B cell (primary cell): ENCODE measurements at regions not wholly inside any gene's neighbourhood (a gene's known extent, or its start where the extent isn't known, plus 50 kb on each side); places are given as distances from the start of the nearest gene placed in this dataset.

Experiments used
- ATAC-seq: fragments of 200-7000 bp; cut with Tn5 transposase; one replicate; pipeline ENCODE4 v1.10.0; 2021; ENCODE audit warnings: low read depth, mild to moderate bottlenecking, moderate number of reproducible peaks, moderate library complexity
- CTCF ChIA-PET: fragments of 350-600 bp; sonication (Branson Sonifier 250); formaldehyde crosslinking; loops from one replicate; lab custom pipeline; 2021; ENCODE audit warnings: antibody characterized with exemption, inconsistent platforms; lab: Charles Lee
- POLR2A ChIA-PET: fragments of 350-600 bp; sonication (Branson Sonifier 250); formaldehyde crosslinking; loops from one replicate; lab custom pipeline; 2021; ENCODE audit warnings: antibody characterized with exemption; lab: Charles Lee
- DNase-seq: peaks from one replicate; pipeline ENCODE4 v3.0.0; 2013
- H2AFZ ChIP-seq: 2 replicates; pipeline ENCODE4 v1.6.1; 2012; ENCODE audit warnings: mild to moderate bottlenecking, low read depth, low read length; ENCODE audit not compliant: insufficient read depth, poor library complexity, severe bottlenecking
- H3K27ac ChIP-seq, 2 donors: 1 replicate in 1 of 2; 2 replicates in 1 of 2; pipeline ENCODE4 v1.5.1; 2012 to 2013; ENCODE audit warnings: low read length in 2 of 2, mild to moderate bottlenecking in 2 of 2, moderate library complexity in 1 of 2
- H3K27me3 ChIP-seq, 4 experiments: fragments of 200-600 bp in 1 of 4; sonication (generic) in 1 of 4; replicated peaks in 1 of 4; 1 replicate in 2 of 4; 2 replicates in 2 of 4; pipeline versions ENCODE4 v1.6.1 to v1.7.0; 2013 to 2016; ENCODE audit warnings: low read length in 3 of 4, mild to moderate bottlenecking in 2 of 4, mixed read lengths in 1 of 4, moderate library complexity in 1 of 4; ENCODE audit not compliant: insufficient read depth in 4 of 4, control insufficient read depth in 3 of 4; ENCODE audit errors: control extremely low read depth in 1 of 4
- H3K36me3 ChIP-seq, 2 experiments: replicated peaks in 1 of 2; 1 replicate in 1 of 2; 2 replicates in 1 of 2; pipeline versions ENCODE4 v1.6.1 to v1.7.1; 2013; ENCODE audit warnings: low read length in 1 of 2; ENCODE audit not compliant: insufficient read depth in 2 of 2, control insufficient read depth in 1 of 2; ENCODE audit errors: control extremely low read depth in 1 of 2, extremely low read depth in 1 of 2
- H3K4me1 ChIP-seq, 2 donors: fragments of 200-600 bp in 1 of 2; sonication (generic) in 1 of 2; 1 replicate in 1 of 2; 2 replicates in 1 of 2; pipeline versions ENCODE4 v1.5.1 to v1.6.1; 2013 to 2017; ENCODE audit warnings: low read length in 2 of 2; ENCODE audit not compliant: control insufficient read depth in 2 of 2, insufficient read depth in 2 of 2
- H3K4me2 ChIP-seq: replicated peaks from 2 replicates; pipeline ENCODE3; 2012; ENCODE audit warnings: mild to moderate bottlenecking, low read depth, low read length; ENCODE audit not compliant: poor library complexity, severe bottlenecking
- H3K4me3 ChIP-seq, 5 experiments: fragments of 200-600 bp in 1 of 5; sonication (generic) in 1 of 5; 1 replicate in 3 of 5; 2 replicates in 2 of 5; pipeline versions ENCODE4 v1.5.1 to v1.7.0; 2011 to 2016; ENCODE audit warnings: low read length in 4 of 5, mild to moderate bottlenecking in 4 of 5, low read depth in 2 of 5, control low read depth in 1 of 5, moderate library complexity in 1 of 5; ENCODE audit not compliant: insufficient read depth in 1 of 5; ENCODE audit errors: control extremely low read depth in 1 of 5, extremely low read depth in 1 of 5
- H3K79me2 ChIP-seq: fragments of 200-600 bp; sonication (generic); one replicate; pipeline ENCODE4 v1.6.0; 2016; ENCODE audit warnings: low read length; ENCODE audit not compliant: control insufficient read depth, insufficient read depth
- H3K9ac ChIP-seq: fragments of 200-600 bp; sonication (generic); 2 replicates; pipeline ENCODE4 v1.6.1; 2017; ENCODE audit warnings: mild to moderate bottlenecking, low read length, moderate library complexity
- H3K9me3 ChIP-seq, 3 donors: one replicate each; pipeline versions ENCODE4 v1.6.1 to v1.7.1; 2013; ENCODE audit warnings: low read length in 2 of 3; ENCODE audit not compliant: control insufficient read depth in 2 of 3, insufficient read depth in 1 of 3; ENCODE audit errors: control extremely low read depth in 1 of 3
- H4K20me1 ChIP-seq: 2 replicates; pipeline ENCODE4 v1.6.0; 2012; ENCODE audit warnings: mild to moderate bottlenecking, low read length; ENCODE audit not compliant: insufficient read depth, control insufficient read depth, poor library complexity, severe bottlenecking
- H3K27ac Mint-ChIP-seq: one replicate; pipeline ENCODE4 v1.8.0; 2021; ENCODE audit warnings: mixed read lengths
- H3K27me3 Mint-ChIP-seq: one replicate; pipeline ENCODE4 v1.8.0; 2021; ENCODE audit warnings: mixed read lengths
- H3K4me1 Mint-ChIP-seq: one replicate; pipeline ENCODE4 v1.8.0; 2021; ENCODE audit warnings: mixed read lengths
- H3K4me3 Mint-ChIP-seq: one replicate; pipeline ENCODE4 v1.8.0; 2021; ENCODE audit warnings: mixed read lengths
- H3K9me3 Mint-ChIP-seq: one replicate; pipeline ENCODE4 v1.8.0; 2022; ENCODE audit warnings: mixed read lengths; ENCODE audit not compliant: insufficient read depth
- EZH2 ChIP-seq: IDR thresholded peaks from 2 replicates; pipeline ENCODE4 v1.6.1; 2012; ENCODE audit warnings: borderline replicate concordance, low read depth, mild to moderate bottlenecking, moderate library complexity, low read length; ENCODE audit not compliant: insufficient read depth, poor library complexity, severe bottlenecking
- WGBS: methylation state at CpG from one replicate; pipeline ENCODE4 v1.1.5; 2013; ENCODE audit warnings: missing lambda C conversion rate; ENCODE audit not compliant: insufficient coverage; 5-methylcytosine and 5-hydroxymethylcytosine counted together
- intact Hi-C: fragments of 100-400 bp; cut with micrococcal nuclease; formaldehyde crosslinking; loops from one replicate; pipeline ENCODE4 v1.10.0; 2022
- TF ChIP-seq, protein P1 (sequence below): fragments of 200-600 bp; IDR thresholded peaks from one replicate; pipeline ENCODE4 v1.8.0; 2022; ENCODE audit warnings: antibody characterized with exemption, mild to moderate bottlenecking

GRCh38 chr10:129350690-129351089 is 116.4 kb upstream of the MGMT start:
- Histone ChIP-seq H4K20me1 (no peaks in the 10 kb centered on the region), H3K27ac (no peak overlapping the region), H3K79me2 (no peaks in the 10 kb centered on the region), H3K9me3 (peaks cover 0 to 6% (median 0%) of the 10 kb centered on the region in 3 donors), H3K4me2 (no peak overlapping the region), H3K4me1 (no peaks in the 10 kb centered on the region), H3K4me3 (no peak overlapping the region), H3K9ac (no peak overlapping the region), H3K27me3 (no peaks in the 10 kb centered on the region), H2AFZ (no peak overlapping the region), H3K36me3 (no peaks in the 10 kb centered on the region)
- ChIA-PET POLR2A (no interaction called here), CTCF (no interaction called here)
- intact Hi-C loops, result no loop called here
- Mint-ChIP-seq H3K4me1 (no peaks in the 10 kb centered on the region), H3K9me3 (no peaks in the 10 kb centered on the region), H3K4me3 (no peak overlapping the region), H3K27me3 (no peaks in the 10 kb centered on the region), H3K27ac (no peak overlapping the region)
- DNase-seq, result no peak
- ATAC-seq, result no peak
- TF ChIP-seq EZH2, result no peak
- TF ChIP-seq, protein P1, sequence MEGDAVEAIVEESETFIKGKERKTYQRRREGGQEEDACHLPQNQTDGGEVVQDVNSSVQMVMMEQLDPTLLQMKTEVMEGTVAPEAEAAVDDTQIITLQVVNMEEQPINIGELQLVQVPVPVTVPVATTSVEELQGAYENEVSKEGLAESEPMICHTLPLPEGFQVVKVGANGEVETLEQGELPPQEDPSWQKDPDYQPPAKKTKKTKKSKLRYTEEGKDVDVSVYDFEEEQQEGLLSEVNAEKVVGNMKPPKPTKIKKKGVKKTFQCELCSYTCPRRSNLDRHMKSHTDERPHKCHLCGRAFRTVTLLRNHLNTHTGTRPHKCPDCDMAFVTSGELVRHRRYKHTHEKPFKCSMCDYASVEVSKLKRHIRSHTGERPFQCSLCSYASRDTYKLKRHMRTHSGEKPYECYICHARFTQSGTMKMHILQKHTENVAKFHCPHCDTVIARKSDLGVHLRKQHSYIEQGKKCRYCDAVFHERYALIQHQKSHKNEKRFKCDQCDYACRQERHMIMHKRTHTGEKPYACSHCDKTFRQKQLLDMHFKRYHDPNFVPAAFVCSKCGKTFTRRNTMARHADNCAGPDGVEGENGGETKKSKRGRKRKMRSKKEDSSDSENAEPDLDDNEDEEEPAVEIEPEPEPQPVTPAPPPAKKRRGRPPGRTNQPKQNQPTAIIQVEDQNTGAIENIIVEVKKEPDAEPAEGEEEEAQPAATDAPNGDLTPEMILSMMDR, result no peak
- WGBS, result 91% methylated on average over 11 of the region's 11 CpGs

GRCh38 chr10:129353101-129353500 is 113.9 kb upstream of the MGMT start:
- WGBS, result 97% methylated on average over 16 of the region's 16 CpGs
- Histone ChIP-seq H3K4me3 (no peak overlapping the region), H2AFZ (no peak overlapping the region), H3K27ac (no peak overlapping the region), H3K36me3 (no peaks in the 10 kb centered on the region), H3K9me3 (peaks cover 0 to 13% (median 0%) of the 10 kb centered on the region in 3 donors), H4K20me1 (no peaks in the 10 kb centered on the region), H3K27me3 (no peaks in the 10 kb centered on the region), H3K4me2 (no peak overlapping the region), H3K4me1 (no peaks in the 10 kb centered on the region), H3K9ac (no peak overlapping the region), H3K79me2 (no peaks in the 10 kb centered on the region)
- intact Hi-C loops, result no loop called here
- H3K27me3 Mint-ChIP-seq, result no peaks in the 10 kb centered on the region
- no peak for TF ChIP-seq EZH2
- TF ChIP-seq, protein P1, result no peak
- ATAC-seq, result no peak
- no peaks in the 10 kb centered on the region for H3K4me1 Mint-ChIP-seq
- H3K4me3 Mint-ChIP-seq, result no peak overlapping the region
- no peak for DNase-seq
- CTCF ChIA-PET, result no interaction called here
- H3K9me3 Mint-ChIP-seq, result no peaks in the 10 kb centered on the region
- POLR2A ChIA-PET, result no interaction called here
- no peak overlapping the region for H3K27ac Mint-ChIP-seq
